AG08396 (cell line): ENCODE measurements at regions not wholly inside any gene's neighbourhood (a gene's known extent, or its start where the extent isn't known, plus 50 kb on each side); places are given as distances from the start of the nearest gene placed in this dataset.
"Not testable (repeated sequence)": the region's sequence is repeated elsewhere in the genome, so short reads cannot be mapped to it uniquely, and the experiment has no call there.

Experiments
- DNase-seq: peaks from one replicate; pipeline ENCODE4 v3.0.0; 2012; ENCODE audit warnings: low spot score, mixed read lengths

GRCh38 chr14:105709281-105710118 is 183.1 kb downstream of the TMEM121 start:
- DNase-seq: no peak

GRCh38 chr14:105710119-105711043 is 184.0 kb downstream of the TMEM121 start:
- DNase-seq: no peak

GRCh38 chr14:105711044-105711620 is 184.7 kb downstream of the TMEM121 start:
- no peak for DNase-seq

- no peak for DNase-seq
These were observed 185.6 kb downstream of the TMEM121 start for GRCh38 chr14:105711841-105712460.

- not testable (repeated sequence) for DNase-seq
These were observed 186.3 kb downstream of the TMEM121 start for GRCh38 chr14:105712670-105713069.

GRCh38 chr14:105713160-105713559 is 186.8 kb downstream of the TMEM121 start:
- DNase-seq: not testable (repeated sequence)

GRCh38 chr14:105713836-105714235 is 187.5 kb downstream of the TMEM121 start:
- DNase-seq: not testable (repeated sequence)

- DNase-seq: not testable (repeated sequence)
These were observed 192.4 kb downstream of the TMEM121 start for GRCh38 chr14:105718787-105719186.

GRCh38 chr14:105720106-105720505 is 193.7 kb downstream of the TMEM121 start:
- DNase-seq: not testable (repeated sequence)

GRCh38 chr14:105720852-105721601 is 194.6 kb downstream of the TMEM121 start:
- not testable (repeated sequence) for DNase-seq

GRCh38 chr14:105721602-105721970 is 195.2 kb downstream of the TMEM121 start:
- DNase-seq: not testable (repeated sequence)

GRCh38 chr14:105721996-105722709 is 195.8 kb downstream of the TMEM121 start:
- DNase-seq: not testable (repeated sequence)

GRCh38 chr14:105723271-105723670 is 196.9 kb downstream of the TMEM121 start:
- DNase-seq: not testable (repeated sequence)

- DNase-seq: not testable (repeated sequence)
These were observed 197.4 kb downstream of the TMEM121 start for GRCh38 chr14:105723776-105724175.

GRCh38 chr14:105729825-105730368 is 203.5 kb downstream of the TMEM121 start:
- not testable (repeated sequence) for DNase-seq

GRCh38 chr14:105730731-105731130 is 204.3 kb downstream of the TMEM121 start:
- DNase-seq: not testable (repeated sequence)

GRCh38 chr14:105731221-105731985 is 205.0 kb downstream of the TMEM121 start:
- not testable (repeated sequence) for DNase-seq

GRCh38 chr14:105733081-105734065 is 207.0 kb downstream of the TMEM121 start:
- DNase-seq: no peak
